Superior temporal gyrus (tissue), 1 donor: ENCODE measurements at regions not wholly inside any gene's neighbourhood (a gene's known extent, or its start where the extent isn't known, plus 50 kb on each side); places are given as distances from the start of the nearest gene placed in this dataset.

Experiments used
- DNase-seq: peaks from one replicate; pipeline ENCODE4 v3.0.0-alpha.2; 2016; ENCODE audit errors: extremely low spot score

- DNase-seq: no peak
These were observed 147.1 kb upstream of the MYCN start for GRCh38 chr2:15793078-15793913.

- no peak for DNase-seq
These were observed 146.4 kb upstream of the MYCN start for GRCh38 chr2:15793978-15794377.

- DNase-seq: no peak
These were observed 145.7 kb upstream of the MYCN start for GRCh38 chr2:15794608-15795134.

- no peak for DNase-seq
These were observed 144.9 kb upstream of the MYCN start for GRCh38 chr2:15795426-15795825.

GRCh38 chr2:15796167-15796942 is 144.0 kb upstream of the MYCN start:
- no peak for DNase-seq

- DNase-seq: no peak
These were observed 143.0 kb upstream of the MYCN start for GRCh38 chr2:15797231-15797938.

- DNase-seq: no peak
These were observed 142.4 kb upstream of the MYCN start for GRCh38 chr2:15797939-15798281.

- DNase-seq: no peak
These were observed 141.5 kb upstream of the MYCN start for GRCh38 chr2:15798701-15799431.

- DNase-seq: no peak
These were observed 140.9 kb upstream of the MYCN start for GRCh38 chr2:15799432-15799827.

GRCh38 chr2:15800495-15801329 is 139.6 kb upstream of the MYCN start:
- peak; percentile 95 for DNase-seq

- no peak for DNase-seq
These were observed 138.9 kb upstream of the MYCN start for GRCh38 chr2:15801439-15801838.

GRCh38 chr2:15801904-15802303 is 138.4 kb upstream of the MYCN start:
- DNase-seq: no peak

GRCh38 chr2:15802657-15803542 is 137.4 kb upstream of the MYCN start:
- DNase-seq: no peak

GRCh38 chr2:15803543-15804245 is 136.7 kb upstream of the MYCN start:
- DNase-seq: no peak

- DNase-seq: no peak
These were observed 136.1 kb upstream of the MYCN start for GRCh38 chr2:15804246-15804619.

- DNase-seq: no peak
These were observed 135.7 kb upstream of the MYCN start for GRCh38 chr2:15804691-15805090.

GRCh38 chr2:15805206-15805605 is 135.1 kb upstream of the MYCN start:
- DNase-seq: no peak

- no peak for DNase-seq
These were observed 134.6 kb upstream of the MYCN start for GRCh38 chr2:15805772-15806171.

GRCh38 chr2:15806801-15807417 is 133.4 kb upstream of the MYCN start:
- no peak for DNase-seq
